ENCODE measurements at regions not wholly inside any gene's neighbourhood (a gene's known extent, or its start where the extent isn't known, plus 50 kb on each side); places are given as distances from the start of the nearest gene placed in this dataset.

DNA sequence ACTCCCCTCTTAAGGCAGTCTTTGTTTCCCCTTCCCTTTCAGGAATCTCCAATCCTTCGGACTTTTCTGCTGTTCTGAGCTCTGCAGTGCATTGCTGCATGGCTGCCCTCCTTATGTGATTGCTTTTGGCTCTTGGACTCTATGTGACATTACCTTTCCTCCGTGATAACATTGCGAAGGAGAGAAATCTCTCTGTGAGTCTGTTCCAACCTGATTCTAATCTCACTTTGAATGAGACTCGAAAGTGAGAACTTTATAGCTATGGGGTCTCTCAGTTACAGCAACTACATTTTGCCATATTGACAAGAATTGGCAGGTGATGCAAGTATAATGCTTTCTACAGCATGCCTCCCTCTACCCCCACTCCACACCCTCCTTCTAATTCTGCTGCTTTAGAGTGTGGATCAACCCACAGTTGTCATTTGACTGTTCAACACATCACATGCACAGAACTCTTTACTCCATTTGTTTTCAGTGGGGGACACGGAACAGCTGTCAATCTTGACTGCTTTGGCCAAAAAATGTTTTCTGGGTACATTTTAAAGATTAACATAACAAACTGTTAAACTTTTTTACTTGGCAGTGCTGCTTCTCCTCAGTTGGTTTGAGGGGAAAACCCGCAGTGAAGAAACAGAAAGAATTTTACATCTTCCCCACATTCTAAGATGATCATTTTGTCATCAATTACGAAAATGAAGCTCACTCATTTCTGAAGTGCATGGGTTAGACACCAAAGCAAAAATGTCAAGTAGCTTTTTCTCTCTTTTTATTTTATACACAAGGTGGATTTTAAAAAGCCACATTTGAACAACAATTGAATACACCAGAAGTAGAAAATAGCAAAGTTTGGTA is 125.5 kb upstream of the RMST start:
- intact Hi-C loops (cut with micrococcal nuclease): no loop called here
- TF ChIP-seq, protein P1, sequence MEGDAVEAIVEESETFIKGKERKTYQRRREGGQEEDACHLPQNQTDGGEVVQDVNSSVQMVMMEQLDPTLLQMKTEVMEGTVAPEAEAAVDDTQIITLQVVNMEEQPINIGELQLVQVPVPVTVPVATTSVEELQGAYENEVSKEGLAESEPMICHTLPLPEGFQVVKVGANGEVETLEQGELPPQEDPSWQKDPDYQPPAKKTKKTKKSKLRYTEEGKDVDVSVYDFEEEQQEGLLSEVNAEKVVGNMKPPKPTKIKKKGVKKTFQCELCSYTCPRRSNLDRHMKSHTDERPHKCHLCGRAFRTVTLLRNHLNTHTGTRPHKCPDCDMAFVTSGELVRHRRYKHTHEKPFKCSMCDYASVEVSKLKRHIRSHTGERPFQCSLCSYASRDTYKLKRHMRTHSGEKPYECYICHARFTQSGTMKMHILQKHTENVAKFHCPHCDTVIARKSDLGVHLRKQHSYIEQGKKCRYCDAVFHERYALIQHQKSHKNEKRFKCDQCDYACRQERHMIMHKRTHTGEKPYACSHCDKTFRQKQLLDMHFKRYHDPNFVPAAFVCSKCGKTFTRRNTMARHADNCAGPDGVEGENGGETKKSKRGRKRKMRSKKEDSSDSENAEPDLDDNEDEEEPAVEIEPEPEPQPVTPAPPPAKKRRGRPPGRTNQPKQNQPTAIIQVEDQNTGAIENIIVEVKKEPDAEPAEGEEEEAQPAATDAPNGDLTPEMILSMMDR (IDR thresholded peaks at IDR 0.05): no peak
- ATAC-seq: no peak
- CTCF ChIA-PET: no interaction called here
- Mint-ChIP-seq H3K36me3 (ENCODE audit: low read depth) (no peaks in the 10 kb centered on the region), H3K27me3 (peaks cover 8% of the 10 kb centered on the region), H3K4me1 (ENCODE audit: low read depth) (no peaks in the 10 kb centered on the region), H3K27ac (no peak overlapping the region), H3K4me3 (no peak overlapping the region), H3K9me3 (no peaks in the 10 kb centered on the region)
- DNase-seq: no peak
- POLR2A ChIA-PET: no interaction called here

DNA sequence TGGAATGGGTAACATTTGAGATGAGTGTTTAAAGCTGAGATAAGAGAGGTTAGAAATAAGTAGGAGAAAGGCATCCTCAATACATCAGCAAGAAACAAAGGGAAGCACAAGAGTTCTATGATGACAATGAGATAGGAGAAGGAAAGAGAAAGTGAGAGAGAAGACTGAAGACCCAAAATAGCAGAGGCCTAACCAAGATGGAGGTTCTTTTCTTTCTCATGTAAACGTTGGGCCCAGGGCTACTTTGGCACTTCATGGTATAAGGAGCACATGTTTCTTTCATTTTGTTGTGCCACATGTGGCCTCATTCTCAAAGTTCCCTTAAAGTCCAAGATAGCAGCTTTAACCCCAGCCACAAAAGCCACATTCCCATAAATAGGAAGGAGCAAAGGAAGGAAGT is 120.5 kb upstream of the RMST start:
- ChIA-PET POLR2A (no interaction called here), CTCF (no interaction called here)
- ATAC-seq (no peak), DNase-seq (no peak)
- no peaks in the 10 kb centered on the region for H3K9me3 Mint-ChIP-seq
- TF ChIP-seq, protein P1 (IDR thresholded peaks at IDR 0.05): no peak
- H3K4me3 Mint-ChIP-seq: no peak overlapping the region
- no peaks in the 10 kb centered on the region for H3K36me3 Mint-ChIP-seq (ENCODE audit: low read depth)
- intact Hi-C loops (cut with micrococcal nuclease): no loop called here
- peaks cover 4% of the 10 kb centered on the region for H3K27me3 Mint-ChIP-seq
- H3K4me1 Mint-ChIP-seq (ENCODE audit: low read depth): no peaks in the 10 kb centered on the region
- H3K27ac Mint-ChIP-seq: no peak overlapping the region

DNA sequence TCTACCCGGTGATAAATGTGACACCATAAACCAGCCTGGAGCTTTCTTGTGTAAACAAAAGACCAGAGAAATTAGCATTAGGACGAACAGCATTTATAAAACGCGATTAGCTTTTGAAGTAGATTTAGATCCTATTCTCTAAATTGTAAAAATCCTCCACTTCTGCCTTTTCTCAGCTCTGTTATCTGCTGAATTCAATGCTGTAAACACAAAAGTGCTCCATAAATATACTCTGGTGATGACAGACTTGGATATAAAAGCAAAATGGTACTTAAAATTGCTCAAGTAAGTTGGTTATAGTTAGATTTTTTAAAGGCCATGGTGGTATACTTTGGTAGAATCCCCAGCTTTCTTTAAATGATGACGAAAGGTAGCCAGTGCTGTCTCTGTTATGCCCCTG is 114.6 kb upstream of the RMST start:
- DNase-seq (no peak), ATAC-seq (no peak)
- intact Hi-C loops (cut with micrococcal nuclease): no loop called here
- no peak overlapping the region for H3K27ac Mint-ChIP-seq
- H3K4me1 Mint-ChIP-seq (ENCODE audit: low read depth): no peaks in the 10 kb centered on the region
- POLR2A ChIA-PET: no interaction called here
- H3K9me3 Mint-ChIP-seq: no peaks in the 10 kb centered on the region
- TF ChIP-seq, protein P1 (IDR thresholded peaks at IDR 0.05): no peak
- no peak overlapping the region for H3K4me3 Mint-ChIP-seq
- no peaks in the 10 kb centered on the region for H3K36me3 Mint-ChIP-seq (ENCODE audit: low read depth)
- CTCF ChIA-PET: no interaction called here
- H3K27me3 Mint-ChIP-seq: no peaks in the 10 kb centered on the region

DNA sequence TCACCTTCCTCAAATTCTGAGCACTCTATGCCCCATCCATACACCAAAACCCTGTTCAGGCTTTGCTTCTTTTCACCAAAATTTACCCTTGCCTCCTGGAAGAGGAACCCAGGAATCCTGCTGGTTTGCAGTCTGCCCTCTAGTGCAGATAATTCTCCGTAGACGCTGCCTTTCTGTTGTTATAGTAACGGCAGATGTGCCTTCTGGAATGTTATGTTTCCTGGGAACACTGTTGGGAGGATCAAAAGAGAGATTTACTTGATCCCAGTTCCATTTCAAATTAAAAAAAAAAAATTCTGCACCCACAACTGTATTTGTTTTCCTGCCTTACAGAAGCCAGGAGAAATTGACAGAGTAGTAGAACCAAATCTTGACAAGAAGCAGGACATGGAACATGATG is 104.2 kb upstream of the RMST start:
- H3K36me3 Mint-ChIP-seq (ENCODE audit: low read depth): no peaks in the 10 kb centered on the region
- TF ChIP-seq, protein P1 (IDR thresholded peaks at IDR 0.05): no peak
- H3K4me1 Mint-ChIP-seq (ENCODE audit: low read depth): no peaks in the 10 kb centered on the region
- no peak for DNase-seq
- H3K27ac Mint-ChIP-seq: no peak overlapping the region
- no peak overlapping the region for H3K4me3 Mint-ChIP-seq
- CTCF ChIA-PET: interaction anchor here (0.6 kb wide), 1 partner anchor 22 kb away, joined by 3 read pairs; no protein-coding TSS in a partner anchor
- POLR2A ChIA-PET: no interaction called here
- peaks cover 3% of the 10 kb centered on the region for H3K27me3 Mint-ChIP-seq
- no peak for ATAC-seq
- intact Hi-C loops (cut with micrococcal nuclease): no loop called here
- H3K9me3 Mint-ChIP-seq: no peaks in the 10 kb centered on the region

DNA sequence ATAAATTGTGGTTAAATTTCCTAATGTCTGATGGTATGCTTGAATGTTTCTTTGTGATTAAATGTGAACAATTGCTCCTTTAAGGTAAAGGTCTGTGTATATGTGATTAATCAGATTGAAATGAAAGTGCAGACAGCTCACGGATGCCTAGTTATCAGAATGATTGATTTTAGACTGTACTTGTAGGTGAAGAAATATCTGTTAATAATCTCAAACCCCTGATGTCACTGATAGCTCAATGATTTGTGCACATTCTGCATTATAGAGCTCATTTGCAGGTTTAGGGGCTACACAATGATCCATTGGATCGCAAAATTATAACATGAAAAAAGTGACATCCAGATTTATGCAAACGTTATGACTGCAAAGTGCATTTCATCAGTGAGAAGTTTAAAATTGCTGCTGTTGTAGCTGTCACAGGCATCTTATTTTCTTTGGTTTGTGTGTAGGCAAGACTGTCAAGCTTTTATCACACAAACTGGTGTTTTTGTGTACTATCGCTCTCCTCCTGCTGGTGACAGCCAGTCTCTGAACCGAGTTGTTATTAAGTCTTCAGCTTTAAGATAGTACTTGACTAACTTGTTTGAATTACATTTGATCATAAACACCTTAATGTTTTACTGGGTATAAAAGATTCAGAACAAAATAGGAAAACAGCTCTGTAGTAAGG is 103.4 kb upstream of the RMST start:
- ChIA-PET CTCF (interaction anchor here (0.6 kb wide), 1 partner anchor 21 kb away, joined by 3 read pairs; no protein-coding TSS in a partner anchor), POLR2A (no interaction called here)
- Mint-ChIP-seq H3K27ac (no peak overlapping the region), H3K27me3 (peaks cover 3% of the 10 kb centered on the region), H3K4me3 (no peak overlapping the region), H3K36me3 (ENCODE audit: low read depth) (no peaks in the 10 kb centered on the region), H3K4me1 (ENCODE audit: low read depth) (no peaks in the 10 kb centered on the region), H3K9me3 (no peaks in the 10 kb centered on the region)
- intact Hi-C loops (cut with micrococcal nuclease): no loop called here
- ATAC-seq: no peak
- TF ChIP-seq, protein P1 (IDR thresholded peaks at IDR 0.05): no peak
- no peak for DNase-seq

Measured in activated CD8-positive, alpha-beta T cell treated with anti-CD3 and anti-CD28 coated beads for 36 hours (primary cell).